MM.1S (cell line): ENCODE measurements at regions not wholly inside any gene's neighbourhood (a gene's known extent, or its start where the extent isn't known, plus 50 kb on each side); places are given as distances from the start of the nearest gene placed in this dataset.

ENCODE experiments used
- EZH2 ChIP-seq: fragments of 300-600 bp; sonication (generic); optimal IDR thresholded peaks from 2 replicates; pipeline ENCODE3; 2017; ENCODE audit warnings: low read depth, mild to moderate bottlenecking, antibody characterized with exemption, low read length, mixed read lengths
- TF ChIP-seq, protein P1 (sequence below): fragments of 300-600 bp; sonication (generic); IDR thresholded peaks from 2 replicates; pipeline ENCODE4 v1.5.1; 2016; ENCODE audit warnings: antibody characterized with exemption, low read length, mixed read lengths

DNA sequence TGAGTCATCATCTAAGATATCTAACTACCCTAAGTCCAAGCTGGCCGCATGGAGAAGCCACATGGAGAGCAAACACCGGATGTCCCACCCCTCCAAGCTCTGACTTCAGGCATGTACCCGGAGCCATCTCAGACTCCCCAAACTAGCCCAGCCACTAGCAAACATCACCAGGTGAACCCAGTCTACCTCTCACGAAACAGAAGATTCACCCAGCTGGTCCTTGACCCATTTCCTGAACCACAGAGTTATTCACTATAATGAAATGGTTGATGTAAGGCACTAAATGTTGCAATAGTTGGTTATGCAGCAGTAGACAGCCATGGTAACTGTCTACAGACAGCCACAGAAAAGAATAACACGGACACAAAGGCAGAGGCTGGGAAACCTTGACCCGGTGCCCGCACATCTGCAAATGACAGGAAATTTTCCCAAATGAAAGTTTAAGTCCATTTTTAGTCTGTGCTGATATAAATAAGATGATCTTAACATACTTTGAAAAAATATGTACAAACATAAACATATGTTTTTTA lies 265.5 kb upstream of the ATP10A start:
- TF ChIP-seq, protein P1, sequence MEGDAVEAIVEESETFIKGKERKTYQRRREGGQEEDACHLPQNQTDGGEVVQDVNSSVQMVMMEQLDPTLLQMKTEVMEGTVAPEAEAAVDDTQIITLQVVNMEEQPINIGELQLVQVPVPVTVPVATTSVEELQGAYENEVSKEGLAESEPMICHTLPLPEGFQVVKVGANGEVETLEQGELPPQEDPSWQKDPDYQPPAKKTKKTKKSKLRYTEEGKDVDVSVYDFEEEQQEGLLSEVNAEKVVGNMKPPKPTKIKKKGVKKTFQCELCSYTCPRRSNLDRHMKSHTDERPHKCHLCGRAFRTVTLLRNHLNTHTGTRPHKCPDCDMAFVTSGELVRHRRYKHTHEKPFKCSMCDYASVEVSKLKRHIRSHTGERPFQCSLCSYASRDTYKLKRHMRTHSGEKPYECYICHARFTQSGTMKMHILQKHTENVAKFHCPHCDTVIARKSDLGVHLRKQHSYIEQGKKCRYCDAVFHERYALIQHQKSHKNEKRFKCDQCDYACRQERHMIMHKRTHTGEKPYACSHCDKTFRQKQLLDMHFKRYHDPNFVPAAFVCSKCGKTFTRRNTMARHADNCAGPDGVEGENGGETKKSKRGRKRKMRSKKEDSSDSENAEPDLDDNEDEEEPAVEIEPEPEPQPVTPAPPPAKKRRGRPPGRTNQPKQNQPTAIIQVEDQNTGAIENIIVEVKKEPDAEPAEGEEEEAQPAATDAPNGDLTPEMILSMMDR: no peak
- no peak for TF ChIP-seq EZH2
